GM18498 (cell line): ENCODE measurements at regions not wholly inside any gene's neighbourhood (a gene's known extent, or its start where the extent isn't known, plus 50 kb on each side); places are given as distances from the start of the nearest gene placed in this dataset.

ENCODE experiments used
- ATAC-seq: cut with Tn5 transposase; IDR thresholded peaks from one replicate; pipeline ENCODE4 v1.9.1; 2021; ENCODE audit warnings: mild to moderate bottlenecking, moderate library complexity; ENCODE audit not compliant: unreplicated experiment

GRCh38 chr5:51748647-51749046 lies 365.4 kb downstream of the ISL1 start:
- no peak for ATAC-seq
